Hepatocyte (in vitro differentiated cells): ENCODE measurements at regions not wholly inside any gene's neighbourhood (a gene's known extent, or its start where the extent isn't known, plus 50 kb on each side); places are given as distances from the start of the nearest gene placed in this dataset.

Source experiments
- EZH2 ChIP-seq: fragments of 200-600 bp; sonication (generic); IDR thresholded peaks from 2 replicates; pipeline ENCODE4 v1.6.1; 2016; ENCODE audit warnings: antibody characterized with exemption, mild to moderate bottlenecking, borderline replicate concordance
- TF ChIP-seq, protein P1 (sequence below): fragments of 200-600 bp; sonication (generic); IDR thresholded peaks from 2 replicates; pipeline ENCODE4 v1.5.1; 2016; ENCODE audit warnings: antibody characterized with exemption, mild to moderate bottlenecking; ENCODE audit not compliant: poor library complexity

GRCh38 chr1:217018648-217019047, 295.4 kb upstream of the ESRRG start:
- TF ChIP-seq, protein P1, sequence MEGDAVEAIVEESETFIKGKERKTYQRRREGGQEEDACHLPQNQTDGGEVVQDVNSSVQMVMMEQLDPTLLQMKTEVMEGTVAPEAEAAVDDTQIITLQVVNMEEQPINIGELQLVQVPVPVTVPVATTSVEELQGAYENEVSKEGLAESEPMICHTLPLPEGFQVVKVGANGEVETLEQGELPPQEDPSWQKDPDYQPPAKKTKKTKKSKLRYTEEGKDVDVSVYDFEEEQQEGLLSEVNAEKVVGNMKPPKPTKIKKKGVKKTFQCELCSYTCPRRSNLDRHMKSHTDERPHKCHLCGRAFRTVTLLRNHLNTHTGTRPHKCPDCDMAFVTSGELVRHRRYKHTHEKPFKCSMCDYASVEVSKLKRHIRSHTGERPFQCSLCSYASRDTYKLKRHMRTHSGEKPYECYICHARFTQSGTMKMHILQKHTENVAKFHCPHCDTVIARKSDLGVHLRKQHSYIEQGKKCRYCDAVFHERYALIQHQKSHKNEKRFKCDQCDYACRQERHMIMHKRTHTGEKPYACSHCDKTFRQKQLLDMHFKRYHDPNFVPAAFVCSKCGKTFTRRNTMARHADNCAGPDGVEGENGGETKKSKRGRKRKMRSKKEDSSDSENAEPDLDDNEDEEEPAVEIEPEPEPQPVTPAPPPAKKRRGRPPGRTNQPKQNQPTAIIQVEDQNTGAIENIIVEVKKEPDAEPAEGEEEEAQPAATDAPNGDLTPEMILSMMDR = no peak
- no peak for TF ChIP-seq EZH2
